ENCODE measurements at regions not wholly inside any gene's neighbourhood (a gene's known extent, or its start where the extent isn't known, plus 50 kb on each side); places are given as distances from the start of the nearest gene placed in this dataset.

DNA sequence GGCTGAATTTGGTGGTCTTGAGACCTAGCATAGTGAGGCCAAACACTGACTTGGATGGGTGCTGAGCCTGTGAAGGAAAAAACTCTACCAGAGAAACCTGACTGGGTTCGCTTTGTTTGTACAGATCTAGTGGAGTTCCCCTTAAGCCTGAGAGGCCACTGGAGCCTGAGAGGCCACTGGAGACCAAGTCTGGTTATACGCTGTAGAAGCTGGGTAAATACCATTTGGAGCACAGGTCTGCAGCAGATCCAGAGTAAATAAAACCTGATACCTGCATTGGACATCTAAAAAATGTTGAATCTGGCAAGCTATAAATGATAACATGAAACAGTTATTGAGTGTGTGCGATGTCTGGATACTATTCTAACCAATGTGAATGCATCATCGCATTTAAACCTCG lies 104.3 kb upstream of the IGSF1 start:
- H2AFZ ChIP-seq (ENCODE audit: low read depth, low read length) = no peak overlapping the region
- no peak overlapping the region for H3K4me3 ChIP-seq (ENCODE audit: insufficient read depth, low read depth, low read length)
- Mint-ChIP-seq H3K4me3 (ENCODE audit: unreplicated experiment) (no peak overlapping the region), H3K27ac (ENCODE audit: unreplicated experiment) (no peak overlapping the region), H3K4me1 (ENCODE audit: low read depth, unreplicated experiment) (no peaks in the 10 kb centered on the region), H3K36me3 (ENCODE audit: low read depth, unreplicated experiment) (no peaks in the 10 kb centered on the region), H3K27me3 (ENCODE audit: low read depth, unreplicated experiment) (no peaks in the 10 kb centered on the region), H3K9me3 (ENCODE audit: unreplicated experiment) (no peaks in the 10 kb centered on the region)
- H3K27ac ChIP-seq (ENCODE audit: low read depth, low read length) = no peak overlapping the region
- DNase-seq (ENCODE audit: low read depth) (no peak), FAIRE-seq (no peak)
- H3K79me2 ChIP-seq (ENCODE audit: insufficient read depth, low read length) = no peaks in the 10 kb centered on the region
- H4K20me1 ChIP-seq (ENCODE audit: insufficient read depth, low read length) = no peaks in the 10 kb centered on the region
- H3K9ac ChIP-seq (ENCODE audit: low read length) = no peak overlapping the region
- TF ChIP-seq, protein P1, sequence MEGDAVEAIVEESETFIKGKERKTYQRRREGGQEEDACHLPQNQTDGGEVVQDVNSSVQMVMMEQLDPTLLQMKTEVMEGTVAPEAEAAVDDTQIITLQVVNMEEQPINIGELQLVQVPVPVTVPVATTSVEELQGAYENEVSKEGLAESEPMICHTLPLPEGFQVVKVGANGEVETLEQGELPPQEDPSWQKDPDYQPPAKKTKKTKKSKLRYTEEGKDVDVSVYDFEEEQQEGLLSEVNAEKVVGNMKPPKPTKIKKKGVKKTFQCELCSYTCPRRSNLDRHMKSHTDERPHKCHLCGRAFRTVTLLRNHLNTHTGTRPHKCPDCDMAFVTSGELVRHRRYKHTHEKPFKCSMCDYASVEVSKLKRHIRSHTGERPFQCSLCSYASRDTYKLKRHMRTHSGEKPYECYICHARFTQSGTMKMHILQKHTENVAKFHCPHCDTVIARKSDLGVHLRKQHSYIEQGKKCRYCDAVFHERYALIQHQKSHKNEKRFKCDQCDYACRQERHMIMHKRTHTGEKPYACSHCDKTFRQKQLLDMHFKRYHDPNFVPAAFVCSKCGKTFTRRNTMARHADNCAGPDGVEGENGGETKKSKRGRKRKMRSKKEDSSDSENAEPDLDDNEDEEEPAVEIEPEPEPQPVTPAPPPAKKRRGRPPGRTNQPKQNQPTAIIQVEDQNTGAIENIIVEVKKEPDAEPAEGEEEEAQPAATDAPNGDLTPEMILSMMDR (IDR thresholded peaks at IDR 0.05; ENCODE audit: insufficient read depth, low read depth, low read length) = no peak
- TF ChIP-seq EZH2 (IDR thresholded peaks at IDR 0.05; ENCODE audit: insufficient read depth, low read length) = no peak
- H3K9me3 ChIP-seq (ENCODE audit: insufficient read depth, low read depth, low read length) = no peaks in the 10 kb centered on the region
- no peaks in the 10 kb centered on the region for H3K36me3 ChIP-seq (ENCODE audit: insufficient read depth, low read length)
- no peaks in the 10 kb centered on the region for H3K4me1 ChIP-seq (ENCODE audit: insufficient read depth, low read length)
- H3K27me3 ChIP-seq (ENCODE audit: insufficient read depth, low read length) = no peaks in the 10 kb centered on the region
- H3K4me2 ChIP-seq (ENCODE audit: low read length) = no peak overlapping the region

DNA sequence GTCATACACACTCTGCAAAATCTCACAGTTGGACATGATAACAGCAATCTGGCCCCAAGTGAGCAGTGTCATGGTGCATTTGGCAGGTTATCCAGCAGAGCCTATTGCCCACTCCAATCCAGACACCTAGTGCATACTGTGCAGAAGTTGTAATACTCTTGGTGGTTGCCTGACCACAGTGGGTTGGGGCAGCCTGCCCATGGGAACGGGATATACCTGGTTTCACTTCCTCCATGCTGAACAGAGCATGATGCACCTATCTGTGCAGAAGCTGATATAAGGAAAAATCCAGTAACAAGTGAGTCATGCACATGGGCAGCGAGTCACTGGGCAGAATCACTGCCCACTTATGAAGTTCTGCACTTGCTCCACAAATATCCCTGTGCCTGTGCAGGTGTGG lies 105.3 kb upstream of the IGSF1 start:
- H2AFZ ChIP-seq (ENCODE audit: low read depth, low read length) = no peak overlapping the region
- H3K4me3 Mint-ChIP-seq (ENCODE audit: unreplicated experiment) = no peak overlapping the region
- H3K27me3 Mint-ChIP-seq (ENCODE audit: low read depth, unreplicated experiment) = no peaks in the 10 kb centered on the region
- H3K9me3 Mint-ChIP-seq (ENCODE audit: unreplicated experiment) = no peaks in the 10 kb centered on the region
- H3K27me3 ChIP-seq (ENCODE audit: insufficient read depth, low read length) = no peaks in the 10 kb centered on the region
- no peak for FAIRE-seq
- no peak overlapping the region for H3K27ac ChIP-seq (ENCODE audit: low read depth, low read length)
- no peaks in the 10 kb centered on the region for H4K20me1 ChIP-seq (ENCODE audit: insufficient read depth, low read length)
- H3K79me2 ChIP-seq (ENCODE audit: insufficient read depth, low read length) = no peaks in the 10 kb centered on the region
- no peak overlapping the region for H3K4me3 ChIP-seq (ENCODE audit: insufficient read depth, low read depth, low read length)
- TF ChIP-seq EZH2 (IDR thresholded peaks at IDR 0.05; ENCODE audit: insufficient read depth, low read length) = no peak
- TF ChIP-seq, protein P1 (IDR thresholded peaks at IDR 0.05; ENCODE audit: insufficient read depth, low read depth, low read length) = no peak
- H3K9me3 ChIP-seq (ENCODE audit: insufficient read depth, low read depth, low read length) = no peaks in the 10 kb centered on the region
- H3K27ac Mint-ChIP-seq (ENCODE audit: unreplicated experiment) = no peak overlapping the region
- no peaks in the 10 kb centered on the region for H3K4me1 Mint-ChIP-seq (ENCODE audit: low read depth, unreplicated experiment)
- no peak overlapping the region for H3K4me2 ChIP-seq (ENCODE audit: low read length)
- no peak for DNase-seq (ENCODE audit: low read depth)
- H3K9ac ChIP-seq (ENCODE audit: low read length) = no peak overlapping the region
- H3K36me3 ChIP-seq (ENCODE audit: insufficient read depth, low read length) = no peaks in the 10 kb centered on the region
- no peaks in the 10 kb centered on the region for H3K36me3 Mint-ChIP-seq (ENCODE audit: low read depth, unreplicated experiment)
- H3K4me1 ChIP-seq (ENCODE audit: insufficient read depth, low read length) = no peaks in the 10 kb centered on the region

DNA sequence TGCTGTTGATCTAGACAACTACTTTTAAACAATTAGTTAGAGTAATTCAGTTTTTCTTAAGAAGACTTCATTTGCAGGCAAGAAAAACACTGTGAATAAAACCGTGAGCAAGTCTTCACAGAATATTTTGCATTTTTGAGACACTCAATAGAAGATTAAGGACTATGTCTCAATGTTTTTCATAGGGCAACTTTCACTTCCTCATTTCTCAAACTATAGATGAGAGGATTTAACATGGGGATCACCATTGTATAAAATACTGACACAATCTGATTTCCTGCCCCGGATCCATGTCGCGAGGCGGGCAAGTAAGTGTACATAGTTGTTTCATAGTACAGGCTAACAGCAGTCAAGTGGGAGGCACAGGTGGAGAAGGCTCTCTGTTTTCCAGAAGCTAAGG lies 108.8 kb upstream of the IGSF1 start:
- TF ChIP-seq, protein P1 (IDR thresholded peaks at IDR 0.05; ENCODE audit: insufficient read depth, low read depth, low read length) = no peak
- TF ChIP-seq EZH2 (IDR thresholded peaks at IDR 0.05; ENCODE audit: insufficient read depth, low read length) = no peak
- Histone ChIP-seq H3K27ac (ENCODE audit: low read depth, low read length) (no peak overlapping the region), H3K79me2 (ENCODE audit: insufficient read depth, low read length) (no peaks in the 10 kb centered on the region), H3K4me2 (ENCODE audit: low read length) (no peak overlapping the region), H3K36me3 (ENCODE audit: insufficient read depth, low read length) (no peaks in the 10 kb centered on the region), H3K9me3 (ENCODE audit: insufficient read depth, low read depth, low read length) (no peaks in the 10 kb centered on the region), H3K27me3 (ENCODE audit: insufficient read depth, low read length) (no peaks in the 10 kb centered on the region), H3K9ac (ENCODE audit: low read length) (no peak overlapping the region), H3K4me3 (ENCODE audit: insufficient read depth, low read depth, low read length) (no peak overlapping the region), H2AFZ (ENCODE audit: low read depth, low read length) (no peak overlapping the region), H4K20me1 (ENCODE audit: insufficient read depth, low read length) (no peaks in the 10 kb centered on the region), H3K4me1 (ENCODE audit: insufficient read depth, low read length) (no peaks in the 10 kb centered on the region)
- peak; percentile 9 for FAIRE-seq
- no peak overlapping the region for H3K27ac Mint-ChIP-seq (ENCODE audit: unreplicated experiment)
- no peaks in the 10 kb centered on the region for H3K27me3 Mint-ChIP-seq (ENCODE audit: low read depth, unreplicated experiment)
- H3K4me1 Mint-ChIP-seq (ENCODE audit: low read depth, unreplicated experiment) = no peaks in the 10 kb centered on the region
- H3K9me3 Mint-ChIP-seq (ENCODE audit: unreplicated experiment) = no peaks in the 10 kb centered on the region
- no peak overlapping the region for H3K4me3 Mint-ChIP-seq (ENCODE audit: unreplicated experiment)
- H3K36me3 Mint-ChIP-seq (ENCODE audit: low read depth, unreplicated experiment) = no peaks in the 10 kb centered on the region
- no peak for DNase-seq (ENCODE audit: low read depth)
